ENCODE measurements at regions not wholly inside any gene's neighbourhood (a gene's known extent, or its start where the extent isn't known, plus 50 kb on each side); places are given as distances from the start of the nearest gene placed in this dataset.

GRCh38 chr2:58354230-58354629 is 113.1 kb upstream of the FANCL start:
- Histone ChIP-seq H3K9me3 (no peaks in the 10 kb centered on the region), H3K4me1 (no peaks in the 10 kb centered on the region), H3K4me3 (ENCODE audit: low read depth, low read length) (no peak overlapping the region), H3K27me3 (no peaks in the 10 kb centered on the region), H3K36me3 (no peaks in the 10 kb centered on the region)
- DNase-seq, result no peak
- TF ChIP-seq, protein P1, sequence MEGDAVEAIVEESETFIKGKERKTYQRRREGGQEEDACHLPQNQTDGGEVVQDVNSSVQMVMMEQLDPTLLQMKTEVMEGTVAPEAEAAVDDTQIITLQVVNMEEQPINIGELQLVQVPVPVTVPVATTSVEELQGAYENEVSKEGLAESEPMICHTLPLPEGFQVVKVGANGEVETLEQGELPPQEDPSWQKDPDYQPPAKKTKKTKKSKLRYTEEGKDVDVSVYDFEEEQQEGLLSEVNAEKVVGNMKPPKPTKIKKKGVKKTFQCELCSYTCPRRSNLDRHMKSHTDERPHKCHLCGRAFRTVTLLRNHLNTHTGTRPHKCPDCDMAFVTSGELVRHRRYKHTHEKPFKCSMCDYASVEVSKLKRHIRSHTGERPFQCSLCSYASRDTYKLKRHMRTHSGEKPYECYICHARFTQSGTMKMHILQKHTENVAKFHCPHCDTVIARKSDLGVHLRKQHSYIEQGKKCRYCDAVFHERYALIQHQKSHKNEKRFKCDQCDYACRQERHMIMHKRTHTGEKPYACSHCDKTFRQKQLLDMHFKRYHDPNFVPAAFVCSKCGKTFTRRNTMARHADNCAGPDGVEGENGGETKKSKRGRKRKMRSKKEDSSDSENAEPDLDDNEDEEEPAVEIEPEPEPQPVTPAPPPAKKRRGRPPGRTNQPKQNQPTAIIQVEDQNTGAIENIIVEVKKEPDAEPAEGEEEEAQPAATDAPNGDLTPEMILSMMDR (IDR thresholded peaks at IDR 0.05; ENCODE audit: low read depth, low read length), result no peak

DNA sequence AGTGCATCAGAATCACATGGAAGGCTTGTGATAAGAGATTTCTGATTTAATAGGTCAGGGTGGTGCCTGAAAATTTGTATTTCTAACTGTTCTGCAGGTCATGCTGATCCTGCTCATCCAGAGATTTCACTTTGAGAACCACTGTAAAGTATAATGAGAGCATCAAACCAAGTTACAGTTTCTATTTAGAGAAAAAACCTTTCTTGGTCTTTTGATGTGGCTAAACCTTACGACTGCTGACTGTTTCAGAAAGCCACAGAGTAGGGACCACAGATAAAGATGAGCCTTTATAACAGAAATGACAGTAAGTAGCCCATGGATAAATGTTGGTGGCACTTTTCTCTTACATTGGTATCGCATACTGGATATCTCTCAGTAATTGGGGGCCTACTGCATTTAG is 109.4 kb upstream of the FANCL start:
- TF ChIP-seq, protein P1 (IDR thresholded peaks at IDR 0.05; ENCODE audit: low read depth, low read length), result no peak
- Histone ChIP-seq H3K36me3 (no peaks in the 10 kb centered on the region), H3K4me1 (no peaks in the 10 kb centered on the region), H3K9me3 (no peaks in the 10 kb centered on the region), H3K27me3 (no peaks in the 10 kb centered on the region), H3K4me3 (ENCODE audit: low read depth, low read length) (no peak overlapping the region)
- DNase-seq, result no peak

- no peaks in the 10 kb centered on the region for H3K27me3 ChIP-seq
- no peaks in the 10 kb centered on the region for H3K4me1 ChIP-seq
- no peak for DNase-seq
- TF ChIP-seq, protein P1 (IDR thresholded peaks at IDR 0.05; ENCODE audit: low read depth, low read length), result no peak
- H3K9me3 ChIP-seq, result no peaks in the 10 kb centered on the region
- no peaks in the 10 kb centered on the region for H3K36me3 ChIP-seq
- no peak overlapping the region for H3K4me3 ChIP-seq (ENCODE audit: low read depth, low read length)
These were observed 106.7 kb upstream of the FANCL start for GRCh38 chr2:58347810-58348209.

- Histone ChIP-seq H3K27me3 (no peaks in the 10 kb centered on the region), H3K4me1 (no peaks in the 10 kb centered on the region), H3K4me3 (ENCODE audit: low read depth, low read length) (no peak overlapping the region), H3K36me3 (no peaks in the 10 kb centered on the region), H3K9me3 (no peaks in the 10 kb centered on the region)
- TF ChIP-seq, protein P1 (IDR thresholded peaks at IDR 0.05; ENCODE audit: low read depth, low read length), result no peak
- no peak for DNase-seq
These were observed 99.9 kb upstream of the FANCL start for GRCh38 chr2:58341047-58341446.

- DNase-seq, result no peak
- TF ChIP-seq, protein P1 (IDR thresholded peaks at IDR 0.05; ENCODE audit: low read depth, low read length), result no peak
- H3K27me3 ChIP-seq, result no peaks in the 10 kb centered on the region
- no peak overlapping the region for H3K4me3 ChIP-seq (ENCODE audit: low read depth, low read length)
- H3K9me3 ChIP-seq, result no peaks in the 10 kb centered on the region
- no peaks in the 10 kb centered on the region for H3K4me1 ChIP-seq
- no peaks in the 10 kb centered on the region for H3K36me3 ChIP-seq
These were observed 98.6 kb upstream of the FANCL start for GRCh38 chr2:58339548-58340243.

GRCh38 chr2:58336416-58336815 is 95.3 kb upstream of the FANCL start:
- DNase-seq, result no peak
- H3K27me3 ChIP-seq, result no peaks in the 10 kb centered on the region
- no peaks in the 10 kb centered on the region for H3K36me3 ChIP-seq
- H3K4me1 ChIP-seq, result no peaks in the 10 kb centered on the region
- no peaks in the 10 kb centered on the region for H3K9me3 ChIP-seq
- H3K4me3 ChIP-seq (ENCODE audit: low read depth, low read length), result no peak overlapping the region
- TF ChIP-seq, protein P1 (IDR thresholded peaks at IDR 0.05; ENCODE audit: low read depth, low read length), result no peak

All from BE2C (cell line).